ENCODE measurements at regions not wholly inside any gene's neighbourhood (a gene's known extent, or its start where the extent isn't known, plus 50 kb on each side); places are given as distances from the start of the nearest gene placed in this dataset.

- TF ChIP-seq, protein P1, sequence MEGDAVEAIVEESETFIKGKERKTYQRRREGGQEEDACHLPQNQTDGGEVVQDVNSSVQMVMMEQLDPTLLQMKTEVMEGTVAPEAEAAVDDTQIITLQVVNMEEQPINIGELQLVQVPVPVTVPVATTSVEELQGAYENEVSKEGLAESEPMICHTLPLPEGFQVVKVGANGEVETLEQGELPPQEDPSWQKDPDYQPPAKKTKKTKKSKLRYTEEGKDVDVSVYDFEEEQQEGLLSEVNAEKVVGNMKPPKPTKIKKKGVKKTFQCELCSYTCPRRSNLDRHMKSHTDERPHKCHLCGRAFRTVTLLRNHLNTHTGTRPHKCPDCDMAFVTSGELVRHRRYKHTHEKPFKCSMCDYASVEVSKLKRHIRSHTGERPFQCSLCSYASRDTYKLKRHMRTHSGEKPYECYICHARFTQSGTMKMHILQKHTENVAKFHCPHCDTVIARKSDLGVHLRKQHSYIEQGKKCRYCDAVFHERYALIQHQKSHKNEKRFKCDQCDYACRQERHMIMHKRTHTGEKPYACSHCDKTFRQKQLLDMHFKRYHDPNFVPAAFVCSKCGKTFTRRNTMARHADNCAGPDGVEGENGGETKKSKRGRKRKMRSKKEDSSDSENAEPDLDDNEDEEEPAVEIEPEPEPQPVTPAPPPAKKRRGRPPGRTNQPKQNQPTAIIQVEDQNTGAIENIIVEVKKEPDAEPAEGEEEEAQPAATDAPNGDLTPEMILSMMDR (IDR thresholded peaks at IDR 0.05; ENCODE audit: partially characterized antibody, unreplicated experiment): no peak
- Mint-ChIP-seq H3K9me3 (ENCODE audit: unreplicated experiment) (no peaks in the 10 kb centered on the region), H3K4me1 (ENCODE audit: low read depth, unreplicated experiment) (peaks cover 5% of the 10 kb centered on the region), H3K4me3 (ENCODE audit: unreplicated experiment) (no peak overlapping the region), H3K27ac (ENCODE audit: unreplicated experiment) (peak overlapping the region; percentile 6), H3K36me3 (ENCODE audit: unreplicated experiment) (peaks cover 8% of the 10 kb centered on the region), H3K27me3 (ENCODE audit: unreplicated experiment) (no peaks in the 10 kb centered on the region)
- no peak for DNase-seq
Measured at GRCh38 chr3:72533591-72534473, 314.4 kb downstream of the SHQ1 start.

DNA sequence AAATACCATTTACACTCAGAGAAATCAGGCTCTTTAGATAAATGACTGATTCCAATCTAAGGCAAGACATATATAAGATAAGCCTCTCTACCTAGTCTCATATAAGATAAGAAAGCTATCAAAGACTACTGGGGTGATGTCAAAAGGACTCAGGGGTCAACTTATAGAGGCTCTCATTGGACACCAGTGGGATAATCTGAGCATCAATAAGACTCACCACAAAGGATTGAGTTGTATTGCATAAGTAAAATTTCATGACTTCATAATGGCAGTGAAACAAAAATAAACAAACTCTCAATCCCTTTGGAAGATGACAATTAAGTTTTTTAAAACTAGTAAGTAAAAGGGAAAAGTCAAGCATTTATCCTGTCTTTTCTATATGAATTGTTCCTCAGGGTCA, 317.8 kb downstream of the SHQ1 start:
- Mint-ChIP-seq H3K4me1 (ENCODE audit: low read depth, unreplicated experiment) (peaks cover 5% of the 10 kb centered on the region), H3K4me3 (ENCODE audit: unreplicated experiment) (no peak overlapping the region), H3K36me3 (ENCODE audit: unreplicated experiment) (peaks cover 12% of the 10 kb centered on the region), H3K9me3 (ENCODE audit: unreplicated experiment) (no peaks in the 10 kb centered on the region), H3K27me3 (ENCODE audit: unreplicated experiment) (no peaks in the 10 kb centered on the region), H3K27ac (ENCODE audit: unreplicated experiment) (no peak overlapping the region)
- DNase-seq: no peak
- TF ChIP-seq, protein P1 (IDR thresholded peaks at IDR 0.05; ENCODE audit: partially characterized antibody, unreplicated experiment): no peak

DNA sequence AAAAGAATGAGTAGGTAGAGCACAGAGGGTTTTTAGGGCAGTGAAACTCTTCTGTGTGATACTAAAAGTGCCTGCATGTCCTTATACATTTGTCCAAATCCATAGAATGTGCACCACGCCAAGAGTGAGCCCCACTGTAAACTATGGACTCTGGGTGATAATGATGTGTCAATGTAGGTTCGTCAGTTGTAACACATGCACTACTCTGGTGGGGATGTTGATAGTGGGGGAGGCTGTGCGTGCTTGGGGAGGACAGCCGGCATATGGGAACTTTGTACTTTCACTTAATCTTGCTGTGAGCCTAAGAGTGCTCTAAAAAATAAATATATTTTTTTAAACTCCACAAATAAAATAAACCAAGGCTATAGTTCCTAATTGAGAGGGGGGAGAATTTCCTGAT, 319.2 kb downstream of the SHQ1 start:
- H3K4me3 Mint-ChIP-seq (ENCODE audit: unreplicated experiment): no peak overlapping the region
- no peaks in the 10 kb centered on the region for H3K27me3 Mint-ChIP-seq (ENCODE audit: unreplicated experiment)
- H3K4me1 Mint-ChIP-seq (ENCODE audit: low read depth, unreplicated experiment): peaks cover 5% of the 10 kb centered on the region
- peaks cover 8% of the 10 kb centered on the region for H3K36me3 Mint-ChIP-seq (ENCODE audit: unreplicated experiment)
- TF ChIP-seq, protein P1 (IDR thresholded peaks at IDR 0.05; ENCODE audit: partially characterized antibody, unreplicated experiment): no peak
- H3K27ac Mint-ChIP-seq (ENCODE audit: unreplicated experiment): no peak overlapping the region
- no peak for DNase-seq
- no peaks in the 10 kb centered on the region for H3K9me3 Mint-ChIP-seq (ENCODE audit: unreplicated experiment)

DNA sequence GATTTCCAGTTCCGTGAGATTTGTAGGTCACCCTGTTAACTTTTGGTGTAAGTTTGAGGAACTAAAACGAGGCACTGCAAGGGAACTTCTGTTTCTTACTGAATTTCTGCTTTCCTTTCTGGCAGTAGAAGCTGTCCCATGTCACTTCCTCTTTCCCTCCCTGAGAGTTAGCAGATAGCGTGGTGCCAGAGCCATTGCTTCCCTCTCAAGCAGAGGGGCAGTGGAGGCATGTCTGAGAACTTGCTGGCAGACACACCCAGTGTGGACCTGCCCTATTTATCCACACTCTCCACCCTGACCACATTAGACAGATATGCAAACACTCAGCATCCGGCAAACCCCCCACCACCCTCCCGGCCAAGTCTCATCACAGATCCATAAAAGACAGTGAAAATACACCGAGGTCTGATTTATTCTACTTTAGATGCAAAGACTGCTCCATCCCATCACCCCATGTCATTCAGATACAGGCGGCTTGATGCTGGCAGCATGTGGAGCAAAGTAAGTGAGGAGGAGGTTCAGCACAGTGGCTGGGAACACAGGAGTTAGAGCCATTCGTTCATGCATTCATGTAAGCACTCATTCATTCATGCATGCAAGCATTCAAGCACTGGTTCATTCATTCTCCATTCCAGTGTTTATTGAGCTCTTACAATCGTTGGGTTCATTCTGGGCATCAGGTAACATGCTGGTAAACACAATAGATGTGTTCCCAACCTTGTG, 324.7 kb downstream of the SHQ1 start:
- no peak for DNase-seq
- no peaks in the 10 kb centered on the region for H3K27me3 Mint-ChIP-seq (ENCODE audit: unreplicated experiment)
- peaks cover 2% of the 10 kb centered on the region for H3K9me3 Mint-ChIP-seq (ENCODE audit: unreplicated experiment)
- H3K27ac Mint-ChIP-seq (ENCODE audit: unreplicated experiment): no peak overlapping the region
- H3K4me1 Mint-ChIP-seq (ENCODE audit: low read depth, unreplicated experiment): no peaks in the 10 kb centered on the region
- no peak overlapping the region for H3K4me3 Mint-ChIP-seq (ENCODE audit: unreplicated experiment)
- peaks cover 4% of the 10 kb centered on the region for H3K36me3 Mint-ChIP-seq (ENCODE audit: unreplicated experiment)
- TF ChIP-seq, protein P1 (IDR thresholded peaks at IDR 0.05; ENCODE audit: partially characterized antibody, unreplicated experiment): no peak

Measured in glutamatergic neuron (in vitro differentiated cells).